H1 (cell line): ENCODE measurements at regions not wholly inside any gene's neighbourhood (a gene's known extent, or its start where the extent isn't known, plus 50 kb on each side); places are given as distances from the start of the nearest gene placed in this dataset.

ENCODE experiments used
- CHD1 ChIP-seq: IDR thresholded peaks from 2 replicates; pipeline ENCODE4 v1.6.1; 2012; ENCODE audit warnings: low read depth, low read length, improper control_type of control experiment
- GABPA ChIP-seq: IDR thresholded peaks from 2 replicates; pipeline ENCODE4 v1.6.1; 2011; ENCODE audit warnings: mild to moderate bottlenecking, low read length, moderate library complexity, borderline replicate concordance; ENCODE audit not compliant: insufficient read depth
- JUN ChIP-seq: IDR thresholded peaks from 2 replicates; pipeline ENCODE4 v1.6.1; 2011; ENCODE audit warnings: low read depth, mild to moderate bottlenecking, improper control_type of control experiment, low read length
- JUND ChIP-seq: IDR thresholded peaks from 2 replicates; pipeline ENCODE4 v1.6.1; 2011; ENCODE audit warnings: mild to moderate bottlenecking, improper control_type of control experiment, low read length
- POLR2A ChIP-seq, 2 experiments: IDR thresholded peaks; 1 replicate in 1 of 2; 2 replicates in 1 of 2; pipeline ENCODE4 v1.6.1; 2011; ENCODE audit warnings: low read depth in 2 of 2, low read length in 2 of 2, mild to moderate bottlenecking in 2 of 2; ENCODE audit errors: control extremely low read depth in 1 of 2
- POLR2AphosphoS5 ChIP-seq: IDR thresholded peaks from 2 replicates; pipeline ENCODE4 v1.6.1; 2011; ENCODE audit warnings: low read depth, low read length
- SP1 ChIP-seq: IDR thresholded peaks from 2 replicates; pipeline ENCODE4 v1.6.1; 2011; ENCODE audit warnings: low read depth, low read length
- SRF ChIP-seq: IDR thresholded peaks from 2 replicates; pipeline ENCODE4 v1.6.1; 2011; ENCODE audit warnings: mild to moderate bottlenecking, low read depth, low read length, moderate library complexity
- YY1 ChIP-seq: IDR thresholded peaks from 2 replicates; pipeline ENCODE4 v1.6.1; 2011; ENCODE audit warnings: low read depth, mild to moderate bottlenecking, low read length
- TF ChIP-seq, protein P1 (sequence below), 3 experiments: IDR thresholded peaks; 1 replicate in 2 of 3; 2 replicates in 1 of 3; pipeline versions ENCODE4 v1.5.1 to v1.6.1; 2011; ENCODE audit warnings: low read length in 3 of 3, mild to moderate bottlenecking in 3 of 3, inconsistent platforms in 2 of 3, low read depth in 1 of 3, moderate library complexity in 1 of 3; ENCODE audit not compliant: insufficient read depth in 1 of 3; ENCODE audit errors: control extremely low read depth in 1 of 3

DNA sequence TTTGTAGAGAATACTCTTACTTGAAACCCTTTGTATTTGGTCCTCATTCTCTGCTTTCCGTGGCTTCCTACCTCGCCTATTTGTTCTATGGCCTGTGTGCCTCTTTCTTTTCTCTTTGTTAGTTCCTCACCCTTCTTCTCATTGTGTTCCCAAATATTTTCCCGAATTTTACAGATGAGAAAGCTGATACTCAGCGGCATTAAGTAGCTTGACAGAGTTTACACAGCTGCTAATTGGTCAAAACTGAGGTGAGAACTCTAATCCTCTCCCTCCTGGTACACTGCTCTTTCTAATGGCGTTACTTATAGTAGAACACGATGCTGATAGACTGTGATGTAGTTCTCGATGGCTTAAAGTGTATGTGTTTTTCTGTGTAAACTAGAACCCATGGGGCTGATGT, 80.7 kb upstream of the HDAC9 start:
- TF ChIP-seq GABPA (no peak), CHD1 (no peak), POLR2A (IDR thresholded peaks at IDR 0.05; ENCODE audit: control extremely low read depth in 1 of 2, low read depth in 2 of 2, low read length in 2 of 2) (no peak), POLR2AphosphoS5 (no peak), SRF (no peak), YY1 (no peak), JUND (no peak), JUN (no peak), SP1 (no peak)
- TF ChIP-seq, protein P1, sequence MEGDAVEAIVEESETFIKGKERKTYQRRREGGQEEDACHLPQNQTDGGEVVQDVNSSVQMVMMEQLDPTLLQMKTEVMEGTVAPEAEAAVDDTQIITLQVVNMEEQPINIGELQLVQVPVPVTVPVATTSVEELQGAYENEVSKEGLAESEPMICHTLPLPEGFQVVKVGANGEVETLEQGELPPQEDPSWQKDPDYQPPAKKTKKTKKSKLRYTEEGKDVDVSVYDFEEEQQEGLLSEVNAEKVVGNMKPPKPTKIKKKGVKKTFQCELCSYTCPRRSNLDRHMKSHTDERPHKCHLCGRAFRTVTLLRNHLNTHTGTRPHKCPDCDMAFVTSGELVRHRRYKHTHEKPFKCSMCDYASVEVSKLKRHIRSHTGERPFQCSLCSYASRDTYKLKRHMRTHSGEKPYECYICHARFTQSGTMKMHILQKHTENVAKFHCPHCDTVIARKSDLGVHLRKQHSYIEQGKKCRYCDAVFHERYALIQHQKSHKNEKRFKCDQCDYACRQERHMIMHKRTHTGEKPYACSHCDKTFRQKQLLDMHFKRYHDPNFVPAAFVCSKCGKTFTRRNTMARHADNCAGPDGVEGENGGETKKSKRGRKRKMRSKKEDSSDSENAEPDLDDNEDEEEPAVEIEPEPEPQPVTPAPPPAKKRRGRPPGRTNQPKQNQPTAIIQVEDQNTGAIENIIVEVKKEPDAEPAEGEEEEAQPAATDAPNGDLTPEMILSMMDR (IDR thresholded peaks at IDR 0.05; ENCODE audit: control extremely low read depth in 1 of 3, insufficient read depth in 1 of 3, low read depth in 1 of 3, low read length in 3 of 3), result no peak
